Mesendoderm (in vitro differentiated cells): ENCODE measurements at regions not wholly inside any gene's neighbourhood (a gene's known extent, or its start where the extent isn't known, plus 50 kb on each side); places are given as distances from the start of the nearest gene placed in this dataset.

Experiments
- DNase-seq: peaks from one replicate; pipeline ENCODE4 v3.0.0; 2013
- H2AK5ac ChIP-seq: 2 replicates; pipeline ENCODE4 v1.6.1; 2013; ENCODE audit warnings: low read length, inconsistent platforms
- H2BK120ac ChIP-seq: 2 replicates; pipeline ENCODE4 v1.6.1; 2013; ENCODE audit warnings: low read depth, mild to moderate bottlenecking, low read length, moderate library complexity, mixed read lengths
- H2BK15ac ChIP-seq: replicated peaks from 2 replicates; pipeline ENCODE4 v1.6.1; 2013; ENCODE audit warnings: low read depth, mild to moderate bottlenecking, moderate library complexity
- H2BK5ac ChIP-seq: 2 replicates; pipeline ENCODE4 v1.6.1; 2013; ENCODE audit warnings: low read length, inconsistent platforms
- H3K18ac ChIP-seq: 2 replicates; pipeline ENCODE4 v1.6.1; 2013; ENCODE audit warnings: mild to moderate bottlenecking, low read length, mixed read lengths
- H3K23ac ChIP-seq: one replicate; pipeline ENCODE4 v1.6.1; 2013; ENCODE audit warnings: low read length
- H3K27ac ChIP-seq: 2 replicates; pipeline ENCODE4 v1.5.1; 2013; ENCODE audit warnings: low read depth, mild to moderate bottlenecking, inconsistent platforms, low read length, moderate library complexity
- H3K27me3 ChIP-seq: 2 replicates; pipeline ENCODE4 v1.6.1; 2013; ENCODE audit warnings: low read length, control low read depth, mild to moderate bottlenecking, inconsistent platforms; ENCODE audit not compliant: insufficient read depth, poor library complexity
- H3K36me3 ChIP-seq: 2 replicates; pipeline ENCODE4 v1.6.1; 2013; ENCODE audit warnings: low read length, inconsistent platforms; ENCODE audit not compliant: control insufficient read depth, insufficient read depth
- H3K4ac ChIP-seq: one replicate; pipeline ENCODE4 v1.6.1; 2013; ENCODE audit warnings: low read depth, mild to moderate bottlenecking, low read length, moderate library complexity
- H3K4me1 ChIP-seq: 2 replicates; pipeline ENCODE4 v1.6.1; 2013; ENCODE audit warnings: low read depth, low read length, inconsistent platforms; ENCODE audit not compliant: control insufficient read depth
- H3K4me2 ChIP-seq: 2 replicates; pipeline ENCODE4 v1.6.1; 2013; ENCODE audit warnings: low read length
- H3K4me3 ChIP-seq: 2 replicates; pipeline ENCODE4 v1.5.1; 2013; ENCODE audit warnings: mild to moderate bottlenecking, low read length
- H3K56ac ChIP-seq: one replicate; pipeline ENCODE4 v1.6.1; 2013; ENCODE audit warnings: low read length
- H3K79me1 ChIP-seq: 2 replicates; pipeline ENCODE4 v1.6.1; 2013; ENCODE audit warnings: low read length, inconsistent platforms
- H3K79me2 ChIP-seq: 2 replicates; pipeline ENCODE4 v1.6.1; 2013; ENCODE audit warnings: mild to moderate bottlenecking, low read length; ENCODE audit not compliant: control insufficient read depth, insufficient read depth
- H3K9ac ChIP-seq: 2 replicates; pipeline ENCODE4 v1.6.1; 2013; ENCODE audit warnings: low read length, inconsistent platforms
- H4K5ac ChIP-seq: one replicate; pipeline ENCODE4 v1.6.1; 2013; ENCODE audit warnings: low read length
- H4K8ac ChIP-seq: one replicate; pipeline ENCODE4 v1.6.1; 2013; ENCODE audit warnings: low read depth, mild to moderate bottlenecking, control low read depth, low read length, moderate library complexity
- WGBS: extraction: QIAGEN DNeasy Blood & Tissue Kit; methylation state at CpG from one replicate; pipeline ENCODE4 v1.1.7; 2013; ENCODE audit warnings: low lambda C conversion rate, missing lambda C conversion rate; ENCODE audit not compliant: insufficient coverage; ENCODE audit errors: extremely low coverage; 5-methylcytosine and 5-hydroxymethylcytosine counted together

GRCh38 chr13:105107781-105108180 lies 1427.7 kb downstream of the EFNB2 start:
- no peak overlapping the region for H3K56ac ChIP-seq
- no peak overlapping the region for H3K23ac ChIP-seq
- H2BK120ac ChIP-seq: no peak overlapping the region
- no peak overlapping the region for H2AK5ac ChIP-seq
- no peak overlapping the region for H4K5ac ChIP-seq
- no peaks in the 10 kb centered on the region for H3K36me3 ChIP-seq
- no peak overlapping the region for H2BK5ac ChIP-seq
- WGBS: no CpG with 5 or more reads among the region's 3 CpGs
- H2BK15ac ChIP-seq: no peak overlapping the region
- no peak overlapping the region for H3K4ac ChIP-seq
- H3K79me1 ChIP-seq: no peaks in the 10 kb centered on the region
- DNase-seq: no peak
- H3K4me2 ChIP-seq: no peak overlapping the region
- no peak overlapping the region for H3K27ac ChIP-seq
- no peaks in the 10 kb centered on the region for H3K79me2 ChIP-seq
- no peak overlapping the region for H3K18ac ChIP-seq
- no peak overlapping the region for H3K4me3 ChIP-seq
- H4K8ac ChIP-seq: no peak overlapping the region
- H3K27me3 ChIP-seq: no peaks in the 10 kb centered on the region
- H3K4me1 ChIP-seq: no peaks in the 10 kb centered on the region
- H3K9ac ChIP-seq: no peak overlapping the region

GRCh38 chr13:105105471-105105870 lies 1430.0 kb downstream of the EFNB2 start:
- peak; percentile 14 for DNase-seq
- no CpG with 5 or more reads among the region's 4 CpGs for WGBS

GRCh38 chr13:105097521-105097920 lies 1437.9 kb downstream of the EFNB2 start:
- H4K5ac ChIP-seq: no peak overlapping the region
- H2AK5ac ChIP-seq: no peak overlapping the region
- H3K4me2 ChIP-seq: no peak overlapping the region
- no peaks in the 10 kb centered on the region for H3K79me1 ChIP-seq
- no peak overlapping the region for H3K18ac ChIP-seq
- no peak overlapping the region for H3K27ac ChIP-seq
- H3K9ac ChIP-seq: no peak overlapping the region
- no peak overlapping the region for H3K4ac ChIP-seq
- no peak for DNase-seq
- H3K23ac ChIP-seq: no peak overlapping the region
- no peak overlapping the region for H4K8ac ChIP-seq
- H2BK15ac ChIP-seq: no peak overlapping the region
- H2BK5ac ChIP-seq: no peak overlapping the region
- no peaks in the 10 kb centered on the region for H3K27me3 ChIP-seq
- H3K4me3 ChIP-seq: no peak overlapping the region
- no peaks in the 10 kb centered on the region for H3K36me3 ChIP-seq
- H2BK120ac ChIP-seq: no peak overlapping the region
- H3K79me2 ChIP-seq: no peaks in the 10 kb centered on the region
- H3K56ac ChIP-seq: no peak overlapping the region
- no peaks in the 10 kb centered on the region for H3K4me1 ChIP-seq

More at GRCh38 chr13:105105471-105105870, 1430.0 kb downstream of the EFNB2 start:
- Histone ChIP-seq H3K79me1 (no peaks in the 10 kb centered on the region), H2AK5ac (no peak overlapping the region), H3K9ac (no peak overlapping the region), H2BK15ac (no peak overlapping the region), H3K4me2 (no peak overlapping the region), H2BK120ac (no peak overlapping the region), H3K4me1 (no peaks in the 10 kb centered on the region), H3K36me3 (no peaks in the 10 kb centered on the region), H3K23ac (no peak overlapping the region), H4K5ac (no peak overlapping the region), H3K4ac (no peak overlapping the region), H3K18ac (no peak overlapping the region), H2BK5ac (no peak overlapping the region), H3K27me3 (no peaks in the 10 kb centered on the region), H4K8ac (no peak overlapping the region), H3K56ac (no peak overlapping the region), H3K27ac (no peak overlapping the region), H3K4me3 (no peak overlapping the region), H3K79me2 (no peaks in the 10 kb centered on the region)

- H2BK15ac ChIP-seq: no peak overlapping the region
- WGBS: no CpG with 5 or more reads among the region's 4 CpGs
- H3K9ac ChIP-seq: no peak overlapping the region
- no peak overlapping the region for H3K18ac ChIP-seq
- no peak overlapping the region for H3K4me3 ChIP-seq
- no peak overlapping the region for H3K23ac ChIP-seq
- H3K79me2 ChIP-seq: no peaks in the 10 kb centered on the region
- H2BK120ac ChIP-seq: no peak overlapping the region
- no peaks in the 10 kb centered on the region for H3K4me1 ChIP-seq
- H3K27ac ChIP-seq: no peak overlapping the region
- H3K36me3 ChIP-seq: no peaks in the 10 kb centered on the region
- H3K4ac ChIP-seq: no peak overlapping the region
- no peak for DNase-seq
- H4K5ac ChIP-seq: no peak overlapping the region
- no peaks in the 10 kb centered on the region for H3K79me1 ChIP-seq
- H3K27me3 ChIP-seq: no peaks in the 10 kb centered on the region
- no peak overlapping the region for H3K56ac ChIP-seq
- no peak overlapping the region for H4K8ac ChIP-seq
- H2AK5ac ChIP-seq: no peak overlapping the region
- H2BK5ac ChIP-seq: no peak overlapping the region
- no peak overlapping the region for H3K4me2 ChIP-seq
Observed at GRCh38 chr13:105089858-105090643, 1445.4 kb downstream of the EFNB2 start.

- no peak overlapping the region for H3K27ac ChIP-seq
- no peak overlapping the region for H3K18ac ChIP-seq
- H3K56ac ChIP-seq: no peak overlapping the region
- H3K4me2 ChIP-seq: no peak overlapping the region
- no peak overlapping the region for H2BK5ac ChIP-seq
- H4K5ac ChIP-seq: no peak overlapping the region
- H3K79me2 ChIP-seq: no peaks in the 10 kb centered on the region
- H2AK5ac ChIP-seq: no peak overlapping the region
- H3K79me1 ChIP-seq: no peaks in the 10 kb centered on the region
- no peaks in the 10 kb centered on the region for H3K36me3 ChIP-seq
- H3K27me3 ChIP-seq: no peaks in the 10 kb centered on the region
- H3K4ac ChIP-seq: no peak overlapping the region
- H3K4me3 ChIP-seq: no peak overlapping the region
- no peak overlapping the region for H3K23ac ChIP-seq
- no peak overlapping the region for H2BK120ac ChIP-seq
- no peak overlapping the region for H3K9ac ChIP-seq
- H4K8ac ChIP-seq: no peak overlapping the region
- no peaks in the 10 kb centered on the region for H3K4me1 ChIP-seq
- no CpG with 5 or more reads among the region's 4 CpGs for WGBS
- H2BK15ac ChIP-seq: no peak overlapping the region
- peak; percentile 61 for DNase-seq
Observed at GRCh38 chr13:105087945-105088344, 1447.5 kb downstream of the EFNB2 start.

- H3K27ac ChIP-seq: no peak overlapping the region
- no CpG with 5 or more reads among the region's 5 CpGs for WGBS
- H3K36me3 ChIP-seq: no peaks in the 10 kb centered on the region
- H2BK5ac ChIP-seq: no peak overlapping the region
- H2BK15ac ChIP-seq: no peak overlapping the region
- no peaks in the 10 kb centered on the region for H3K27me3 ChIP-seq
- no peak overlapping the region for H3K4ac ChIP-seq
- no peak overlapping the region for H3K9ac ChIP-seq
- DNase-seq: peak; percentile 6
- H3K79me2 ChIP-seq: no peaks in the 10 kb centered on the region
- no peak overlapping the region for H3K23ac ChIP-seq
- no peak overlapping the region for H3K56ac ChIP-seq
- H4K8ac ChIP-seq: no peak overlapping the region
- H3K4me2 ChIP-seq: no peak overlapping the region
- H3K79me1 ChIP-seq: no peaks in the 10 kb centered on the region
- no peak overlapping the region for H3K18ac ChIP-seq
- no peak overlapping the region for H2AK5ac ChIP-seq
- no peak overlapping the region for H4K5ac ChIP-seq
- no peaks in the 10 kb centered on the region for H3K4me1 ChIP-seq
- no peak overlapping the region for H3K4me3 ChIP-seq
- no peak overlapping the region for H2BK120ac ChIP-seq
Observed at GRCh38 chr13:105084931-105085330, 1450.5 kb downstream of the EFNB2 start.
